ENCODE measurements at regions not wholly inside any gene's neighbourhood (a gene's known extent, or its start where the extent isn't known, plus 50 kb on each side); places are given as distances from the start of the nearest gene placed in this dataset.

DNA sequence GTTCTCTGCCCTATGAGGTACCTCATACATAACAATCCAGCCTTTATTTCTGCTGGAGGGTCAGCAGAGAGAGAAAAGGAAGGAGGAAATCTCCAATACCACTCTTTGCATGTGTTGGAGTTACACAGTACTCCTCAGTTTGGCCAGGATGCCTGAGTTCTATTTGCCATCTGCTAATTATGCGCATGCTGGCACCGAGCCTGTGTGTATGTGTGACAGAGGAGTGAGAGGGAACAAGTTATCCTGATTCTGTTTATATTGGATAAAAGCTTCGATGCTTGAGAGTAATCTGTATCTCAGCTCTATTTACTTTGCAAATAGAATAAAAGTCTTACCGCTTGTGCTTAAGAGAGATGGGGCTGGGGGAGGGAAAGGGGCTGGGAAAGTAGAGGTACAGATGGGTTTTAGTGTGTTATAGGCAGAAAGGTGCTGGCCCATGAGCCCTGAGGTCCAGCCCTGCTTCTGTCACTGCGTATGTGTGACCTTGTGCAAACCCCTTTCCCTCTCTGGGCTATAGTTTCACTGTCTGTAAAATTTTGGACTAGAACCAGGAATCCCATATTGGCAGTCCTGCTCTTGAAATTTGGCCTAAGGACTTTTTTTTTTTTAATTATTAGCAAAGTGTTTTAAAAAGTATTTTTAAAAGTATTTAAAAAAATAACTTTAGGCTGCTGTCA is 54.5 kb upstream of the PLXNA2 start:
- DNase-seq (ENCODE audit: low spot score): no peak

DNA sequence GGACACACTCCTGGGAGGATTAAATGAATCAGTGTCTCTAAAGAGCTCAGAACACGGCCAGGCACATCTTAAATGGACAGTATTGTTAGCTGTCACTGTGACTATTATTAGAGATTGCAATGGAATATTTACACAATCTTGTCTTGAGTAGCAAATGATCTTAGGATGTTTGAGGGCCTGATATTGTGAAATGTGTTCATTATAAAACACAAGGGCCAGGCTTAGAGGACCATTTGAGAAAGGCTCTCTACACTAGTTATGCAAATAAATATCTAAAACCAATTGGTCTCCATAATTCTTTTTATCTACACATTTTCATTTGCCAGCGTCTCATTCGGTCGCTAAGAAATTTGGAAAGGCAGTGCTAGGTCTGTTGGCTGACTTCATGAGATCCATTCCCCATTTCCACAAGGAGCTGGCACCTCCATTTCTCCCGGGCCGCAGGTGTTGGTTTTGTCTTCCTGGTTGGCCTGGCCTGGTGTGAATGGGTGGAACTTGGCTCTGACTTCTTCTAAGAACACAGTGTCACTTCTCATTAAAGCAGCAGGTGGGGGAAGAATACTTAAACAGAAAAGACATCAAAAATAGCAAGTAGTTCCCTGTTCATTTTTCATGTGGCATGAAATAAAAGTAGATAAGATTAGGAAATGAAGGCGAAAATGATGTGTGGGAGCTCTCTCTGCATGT is 56.0 kb upstream of the PLXNA2 start:
- no peak for DNase-seq (ENCODE audit: low spot score)

DNA sequence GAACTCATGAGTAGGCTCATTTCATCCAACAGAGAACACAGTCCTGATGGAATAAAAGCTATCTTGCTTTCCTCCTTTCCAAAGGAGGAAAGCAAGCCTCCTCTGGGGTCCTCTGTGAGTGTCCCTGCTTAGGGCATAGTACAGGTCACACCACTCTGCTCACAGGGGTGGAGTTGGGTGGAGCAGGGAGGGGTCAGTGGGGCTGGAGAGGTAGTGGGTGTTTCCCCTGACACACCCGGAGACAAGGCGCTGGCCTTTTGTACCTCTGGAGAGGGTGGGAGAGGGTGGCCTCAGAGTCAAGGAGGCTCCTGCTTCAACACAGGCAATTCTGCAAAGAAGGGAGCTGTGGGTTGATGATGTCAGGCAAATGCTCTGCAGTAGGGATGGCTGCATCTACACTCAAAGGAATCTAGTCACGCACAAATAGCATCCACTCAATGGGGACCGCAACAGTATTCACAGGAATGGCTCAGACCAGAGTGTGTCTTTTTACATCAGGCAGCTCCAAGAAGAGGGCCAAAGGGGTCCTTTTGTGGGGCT is 58.6 kb upstream of the PLXNA2 start:
- no peak for DNase-seq (ENCODE audit: low spot score)

DNA sequence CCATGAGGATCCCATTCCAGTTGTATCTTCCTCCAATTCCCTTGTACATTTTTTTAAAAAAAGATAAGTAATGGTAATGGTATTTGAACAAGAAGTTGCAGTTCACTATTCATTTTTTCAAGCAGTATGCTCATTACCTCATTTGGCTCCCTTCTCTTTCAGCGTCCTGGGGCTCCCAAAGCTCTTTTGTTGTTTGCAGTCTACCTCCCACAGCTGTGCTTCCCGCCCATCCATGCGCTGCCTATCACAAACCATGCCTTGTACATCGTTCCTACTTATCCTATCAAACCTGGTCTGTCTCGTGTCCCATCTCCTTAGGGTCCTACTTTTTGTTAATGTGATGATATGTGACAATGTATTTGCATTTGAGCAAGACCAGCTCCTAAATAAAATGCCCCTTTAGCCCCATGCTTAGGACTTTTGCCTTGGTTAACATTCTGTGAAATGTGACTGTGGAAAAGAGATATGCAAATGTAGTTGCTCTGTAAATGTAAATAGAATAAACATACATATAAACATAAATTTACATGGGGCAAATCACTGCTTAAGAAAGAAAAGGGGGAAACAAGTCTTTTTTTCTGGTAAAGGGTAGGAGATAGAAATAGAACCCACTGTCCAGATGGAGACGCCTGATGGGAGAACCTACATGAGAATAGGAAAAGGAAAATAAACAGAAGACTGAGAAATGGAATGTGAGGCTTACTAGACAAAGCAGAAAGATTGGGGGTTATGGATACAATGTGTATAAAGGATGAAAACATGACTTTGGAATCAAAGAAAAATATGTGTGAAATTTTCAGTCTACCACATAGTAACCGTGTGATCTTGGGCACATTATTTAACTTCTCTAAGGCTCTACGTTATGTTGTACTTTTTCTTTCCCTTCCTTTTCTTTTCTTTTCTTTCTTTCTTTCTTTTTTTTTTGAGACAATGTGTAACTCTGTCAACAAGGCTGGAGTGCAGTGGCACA is 59.8 kb upstream of the PLXNA2 start:
- DNase-seq (ENCODE audit: low spot score): no peak

DNA sequence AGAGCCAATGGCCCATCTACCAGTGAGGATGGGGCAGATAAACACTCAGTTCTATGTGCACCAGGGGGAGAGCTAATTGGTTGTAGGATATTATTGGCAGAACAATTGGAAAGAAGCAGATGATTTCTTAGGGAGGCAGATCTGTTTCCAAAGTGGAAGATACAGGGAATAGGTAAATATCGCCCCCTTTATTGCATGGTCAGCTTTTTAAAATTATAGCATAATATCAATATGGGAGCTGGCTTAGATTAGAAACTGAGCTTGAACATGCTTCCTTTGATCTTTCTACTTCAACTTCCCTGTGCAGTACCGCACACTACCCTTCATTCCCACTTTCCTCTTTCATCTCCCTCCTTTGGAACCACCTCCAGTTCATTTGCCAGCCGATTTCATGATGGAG is 64.0 kb upstream of the PLXNA2 start:
- DNase-seq (ENCODE audit: low spot score): no peak

DNA sequence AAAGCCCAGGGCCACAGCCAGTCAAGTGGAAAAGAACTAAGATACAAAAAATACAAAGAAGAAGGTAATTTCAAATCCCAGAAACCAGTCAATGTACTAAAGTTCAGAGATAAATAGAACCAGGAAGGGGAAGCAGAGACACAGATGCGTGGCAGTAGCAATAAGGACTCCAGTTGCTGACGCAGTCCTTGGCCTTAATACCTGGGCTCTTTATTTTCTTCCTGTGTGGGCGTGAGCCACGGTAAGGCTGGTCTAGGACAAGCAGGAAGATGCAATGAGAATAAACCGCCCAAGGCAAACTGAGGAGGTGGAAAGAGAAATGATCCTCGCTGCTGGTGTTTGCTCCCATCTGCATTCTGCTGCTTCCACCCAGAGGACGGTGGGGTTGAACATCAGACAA is 65.6 kb upstream of the PLXNA2 start:
- no peak for DNase-seq (ENCODE audit: low spot score)

DNA sequence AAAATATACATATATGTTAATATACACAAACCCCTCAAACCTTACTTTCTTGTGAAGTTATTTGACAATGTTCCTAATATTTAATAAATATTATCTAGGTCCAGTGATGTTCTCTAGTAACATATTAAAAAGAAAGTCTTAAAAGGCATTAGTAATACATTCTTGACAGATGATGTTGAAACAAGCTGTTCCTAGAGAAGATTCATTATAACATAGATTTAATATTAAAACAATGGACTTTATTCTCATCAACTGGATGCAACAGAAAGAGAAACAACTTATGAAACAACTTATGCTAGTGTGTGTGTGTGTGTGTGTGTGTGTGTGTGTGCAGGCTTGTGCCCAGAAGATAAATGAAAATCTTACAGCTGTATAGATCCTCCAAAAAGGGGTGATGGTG is 68.5 kb upstream of the PLXNA2 start:
- no peak for DNase-seq (ENCODE audit: low spot score)

DNA sequence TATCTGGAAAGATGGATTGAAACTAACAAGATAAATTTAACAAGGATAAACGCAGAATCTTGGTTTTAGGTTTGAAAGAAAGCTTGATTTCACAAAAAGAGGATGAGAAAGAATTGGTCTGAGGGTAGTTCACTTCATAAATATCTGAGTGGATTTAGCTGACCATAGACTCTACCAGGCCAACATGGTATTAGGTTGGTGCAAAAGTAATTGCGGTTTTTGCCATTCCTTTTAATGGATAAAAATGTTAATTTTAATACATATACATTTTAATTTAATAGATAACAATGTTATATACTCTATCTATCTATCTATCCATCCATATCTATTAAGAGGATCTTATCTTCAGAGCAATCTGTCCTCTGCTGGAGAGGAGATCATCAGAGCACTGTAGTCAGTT is 70.2 kb upstream of the PLXNA2 start:
- DNase-seq (ENCODE audit: low spot score): no peak

DNA sequence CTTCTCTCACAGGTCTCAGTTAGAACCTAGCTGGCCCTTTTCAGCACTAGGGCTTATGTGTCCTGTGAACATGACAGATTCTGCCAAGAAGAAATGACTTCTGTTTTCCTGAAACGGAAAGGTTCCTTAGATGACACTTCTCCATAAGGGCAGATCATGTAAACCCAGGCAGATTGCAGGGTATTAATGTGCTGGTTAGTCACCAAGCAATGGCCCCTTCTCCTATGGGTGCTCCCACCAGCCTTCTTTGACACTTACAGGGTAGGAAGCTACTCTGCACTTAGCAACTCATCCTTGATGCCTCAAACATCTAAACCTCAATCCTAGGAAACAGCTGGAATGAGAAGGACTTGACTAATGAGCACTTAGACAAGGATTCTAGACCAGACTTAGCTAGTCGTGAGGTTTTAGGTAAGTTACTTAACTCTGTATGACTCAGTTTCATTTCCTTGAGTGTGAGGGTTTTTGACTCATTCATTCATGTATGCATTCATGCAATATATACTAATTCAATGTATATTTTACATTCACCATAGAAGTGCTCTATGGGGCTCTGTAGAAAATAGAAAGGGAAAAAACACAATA is 74.1 kb upstream of the PLXNA2 start:
- no peak for DNase-seq (ENCODE audit: low spot score)

DNA sequence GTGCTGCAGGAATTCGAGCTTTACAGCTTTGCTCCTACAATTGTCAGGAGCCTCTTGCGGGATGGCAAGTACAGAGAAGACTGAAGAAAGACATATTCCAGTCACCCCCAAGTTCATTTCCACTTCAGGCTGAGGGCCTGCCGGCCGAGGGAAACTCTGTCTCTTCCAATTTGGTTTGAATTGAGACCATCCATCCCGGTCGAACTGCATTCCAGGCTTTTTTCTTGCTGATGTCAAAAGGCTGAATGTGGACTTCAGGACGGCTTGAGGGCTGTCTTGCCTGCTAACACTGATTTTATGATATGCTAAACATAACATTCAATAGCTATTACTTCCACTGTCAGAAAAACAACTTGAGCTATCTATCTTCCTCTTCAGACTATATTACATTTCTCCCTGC is 79.8 kb upstream of the PLXNA2 start:
- no peak for DNase-seq (ENCODE audit: low spot score)

DNA sequence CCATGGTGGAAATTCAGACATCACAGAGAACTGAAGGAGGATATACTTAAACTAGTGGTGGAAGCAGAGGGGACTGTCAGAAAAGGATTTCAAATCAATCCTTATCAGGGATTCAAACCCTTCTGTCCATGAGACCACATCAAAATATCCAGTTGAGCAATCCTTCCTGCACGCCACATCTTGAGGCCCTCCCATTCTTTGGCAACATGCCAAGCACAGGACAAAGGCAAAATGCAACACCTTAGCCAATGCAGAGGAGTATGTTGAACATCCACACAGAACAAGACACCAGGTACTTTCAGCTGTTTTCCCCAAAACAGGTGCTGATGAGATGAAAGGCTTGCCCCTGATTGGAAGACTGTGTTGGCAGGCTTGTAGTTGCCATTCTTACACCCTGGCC is 81.8 kb upstream of the PLXNA2 start:
- DNase-seq (ENCODE audit: low spot score): no peak

DNA sequence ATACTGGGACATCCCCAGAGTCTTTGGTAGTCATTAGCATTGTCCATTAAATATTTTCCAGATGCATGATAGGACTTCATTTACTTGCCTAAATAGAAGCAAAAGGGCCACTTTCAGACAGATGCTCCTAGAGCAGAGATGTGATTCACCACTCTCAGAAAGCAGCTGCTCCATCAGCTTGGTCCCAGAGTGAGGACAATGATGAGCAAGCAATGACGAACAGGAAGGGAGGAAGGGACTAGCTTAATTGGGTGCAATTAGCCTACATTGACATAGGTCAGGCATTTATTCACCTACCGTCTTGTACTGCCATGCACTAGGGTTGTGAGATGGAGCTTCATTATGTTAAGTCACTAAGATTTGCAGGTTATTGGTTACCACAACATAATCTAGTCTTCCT is 85.1 kb upstream of the PLXNA2 start:
- no peak for DNase-seq (ENCODE audit: low spot score)

DNA sequence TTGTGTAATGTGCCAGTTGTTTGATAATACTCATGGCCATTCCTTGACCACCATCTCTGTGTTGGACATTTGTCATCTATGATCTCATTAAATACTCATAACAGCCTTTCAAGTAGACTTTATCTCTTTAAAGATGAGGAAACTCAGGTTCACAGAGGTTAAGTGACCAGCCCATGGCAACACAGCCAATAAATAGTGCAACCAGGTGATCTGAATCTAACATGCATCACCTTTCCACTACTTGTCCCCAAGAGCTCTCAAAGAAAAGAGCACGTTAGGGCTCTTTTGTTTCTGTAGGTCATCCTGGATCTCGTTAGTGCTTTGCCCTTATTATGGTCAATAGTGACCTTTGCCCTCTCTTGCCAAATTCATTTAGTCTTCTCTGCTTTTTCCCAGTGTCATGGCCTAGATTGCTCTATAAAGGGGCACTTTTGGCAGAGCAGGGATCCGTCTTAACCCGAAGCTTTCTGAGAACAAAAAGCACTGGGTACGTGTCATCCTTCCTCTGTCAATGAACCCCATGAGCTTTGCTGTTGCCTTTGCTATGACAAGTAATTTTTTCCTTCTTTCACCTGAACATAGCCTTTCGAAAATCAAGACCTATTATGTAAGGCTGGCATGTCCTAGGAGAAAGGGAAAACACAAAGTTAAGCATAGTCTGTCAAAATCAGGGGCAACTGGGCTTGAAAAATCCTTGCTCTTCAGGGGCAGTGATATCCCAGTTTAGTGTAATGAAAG is 88.0 kb upstream of the PLXNA2 start:
- DNase-seq (ENCODE audit: low spot score): no peak

DNA sequence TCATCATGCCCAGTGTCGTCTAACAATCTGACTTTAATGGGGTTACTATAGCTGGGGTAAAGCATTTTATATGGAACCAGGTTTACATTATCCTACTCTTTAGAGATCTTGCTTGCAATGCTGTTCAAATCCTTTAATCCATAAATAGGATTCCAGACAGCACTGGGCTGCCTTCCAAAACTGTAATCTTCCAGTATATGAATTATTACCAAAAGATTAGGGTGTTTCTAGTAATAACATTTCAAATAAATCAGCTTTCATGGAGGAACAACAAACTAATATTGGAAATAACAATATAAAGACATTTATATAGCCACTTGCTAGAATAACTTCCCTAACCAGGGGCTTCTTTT is 88.6 kb upstream of the PLXNA2 start:
- no peak for DNase-seq (ENCODE audit: low spot score)

DNA sequence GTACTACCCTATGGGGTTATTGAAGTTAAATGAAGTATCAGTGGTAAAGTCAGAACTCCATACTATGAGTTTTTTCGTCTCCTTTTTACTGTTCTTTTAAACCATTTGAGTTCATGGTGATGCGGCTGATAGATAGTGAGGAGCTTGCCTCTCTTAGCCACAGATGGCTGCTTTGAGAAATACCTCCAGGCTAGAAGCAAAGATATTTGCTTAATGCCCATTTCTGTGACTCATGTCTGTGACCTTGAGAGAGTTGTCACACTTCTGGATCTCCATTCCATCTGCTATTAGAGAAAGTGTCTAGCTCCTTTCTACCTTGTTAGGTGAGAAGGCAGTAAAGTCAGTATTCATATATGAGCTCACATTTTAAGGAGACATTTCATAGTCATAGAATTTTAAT is 89.5 kb upstream of the PLXNA2 start:
- DNase-seq (ENCODE audit: low spot score): no peak

DNA sequence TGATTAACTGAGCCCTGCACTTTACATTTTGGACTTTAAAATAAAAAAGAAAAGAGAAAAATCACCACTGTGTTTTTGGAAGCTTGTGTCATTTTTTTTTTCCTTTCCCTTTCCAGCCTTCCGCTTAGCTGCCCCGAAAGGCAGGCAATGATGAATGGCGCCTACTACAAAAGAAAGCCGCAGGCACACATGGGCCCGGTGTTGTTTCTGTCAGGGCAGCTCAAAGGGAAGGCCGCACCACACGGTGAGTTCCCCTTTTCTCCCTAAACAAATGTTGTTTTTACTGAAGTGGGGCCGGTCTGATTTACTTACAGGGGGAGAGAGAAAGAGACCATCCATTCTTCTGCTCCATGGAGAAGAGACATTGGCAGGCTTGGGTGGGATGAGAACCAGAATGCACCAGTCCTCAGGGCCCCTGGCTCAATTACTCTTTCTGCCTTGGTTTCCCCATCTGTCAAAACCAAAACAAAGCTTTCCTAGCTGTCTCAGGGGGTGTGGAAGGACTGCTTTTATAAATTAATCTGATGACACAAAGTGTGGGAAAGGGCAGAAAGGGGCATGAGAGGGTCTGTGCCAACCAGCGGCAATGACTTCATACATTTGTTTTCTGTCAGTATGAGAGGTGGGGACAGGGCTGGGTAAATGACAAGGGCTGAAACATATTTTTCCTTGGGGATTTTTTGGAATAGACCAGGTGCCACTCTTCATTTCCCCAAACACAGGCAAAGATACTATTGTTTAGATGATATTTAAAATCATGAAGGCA is 91.4 kb upstream of the PLXNA2 start:
- DNase-seq (ENCODE audit: low spot score): no peak

DNA sequence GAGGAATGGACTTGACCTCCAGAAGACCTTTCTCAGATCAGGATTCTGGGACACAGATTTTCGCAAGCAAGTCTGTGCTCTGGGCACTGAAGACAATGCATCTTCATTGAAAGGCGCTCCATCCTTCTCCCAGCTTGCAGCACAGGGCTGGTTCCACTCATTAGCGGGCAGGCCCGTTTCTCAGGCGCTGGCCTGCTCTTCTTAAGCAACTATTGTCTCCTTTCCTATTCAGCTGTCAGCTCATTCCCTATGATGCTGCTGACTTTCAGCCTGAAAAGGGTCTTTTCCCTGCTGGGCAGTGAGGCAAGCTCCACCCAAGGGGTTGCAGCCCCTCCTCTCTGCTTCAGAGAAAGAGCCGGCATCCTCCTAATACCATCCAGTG is 91.9 kb upstream of the PLXNA2 start:
- no peak for DNase-seq (ENCODE audit: low spot score)

DNA sequence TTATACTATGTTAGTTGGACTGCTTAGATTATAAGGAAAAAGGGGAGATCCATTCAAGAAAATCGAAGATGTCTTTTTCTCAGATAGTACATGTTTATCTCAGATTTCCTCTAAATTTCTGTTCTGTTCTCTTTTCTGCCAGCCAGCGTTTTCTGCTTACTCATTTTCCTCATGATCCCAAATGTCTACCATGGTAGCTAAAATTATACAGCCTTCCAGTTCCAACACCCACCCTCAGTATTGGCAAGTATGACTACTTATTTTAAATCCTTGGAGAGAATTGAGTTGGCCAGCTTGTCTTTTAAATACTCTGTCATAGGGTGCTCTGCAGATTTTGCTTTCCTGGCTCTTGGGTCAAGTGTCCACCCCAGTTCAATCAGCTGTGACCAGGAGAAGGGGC is 95.7 kb upstream of the PLXNA2 start:
- DNase-seq (ENCODE audit: low spot score): no peak

DNA sequence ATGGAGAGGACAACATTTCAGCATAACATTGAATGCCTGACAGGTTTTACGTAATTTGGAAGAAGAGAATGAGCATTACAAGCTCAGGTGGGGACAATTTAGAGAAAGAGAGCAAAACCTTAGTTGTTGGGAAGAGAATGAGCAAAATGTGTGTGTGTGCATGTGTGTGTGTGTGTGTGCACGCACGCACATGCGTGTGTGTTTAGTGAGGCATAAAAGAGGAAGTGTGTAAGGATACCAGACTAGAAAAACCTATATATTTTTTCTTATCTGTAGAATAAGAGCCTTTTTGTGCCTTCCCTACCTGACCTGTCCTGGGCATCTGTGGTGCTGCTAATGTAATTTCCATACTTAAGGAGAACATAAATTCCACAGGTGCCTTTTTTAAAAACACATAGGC is 99.0 kb upstream of the PLXNA2 start:
- no peak for DNase-seq (ENCODE audit: low spot score)

DNA sequence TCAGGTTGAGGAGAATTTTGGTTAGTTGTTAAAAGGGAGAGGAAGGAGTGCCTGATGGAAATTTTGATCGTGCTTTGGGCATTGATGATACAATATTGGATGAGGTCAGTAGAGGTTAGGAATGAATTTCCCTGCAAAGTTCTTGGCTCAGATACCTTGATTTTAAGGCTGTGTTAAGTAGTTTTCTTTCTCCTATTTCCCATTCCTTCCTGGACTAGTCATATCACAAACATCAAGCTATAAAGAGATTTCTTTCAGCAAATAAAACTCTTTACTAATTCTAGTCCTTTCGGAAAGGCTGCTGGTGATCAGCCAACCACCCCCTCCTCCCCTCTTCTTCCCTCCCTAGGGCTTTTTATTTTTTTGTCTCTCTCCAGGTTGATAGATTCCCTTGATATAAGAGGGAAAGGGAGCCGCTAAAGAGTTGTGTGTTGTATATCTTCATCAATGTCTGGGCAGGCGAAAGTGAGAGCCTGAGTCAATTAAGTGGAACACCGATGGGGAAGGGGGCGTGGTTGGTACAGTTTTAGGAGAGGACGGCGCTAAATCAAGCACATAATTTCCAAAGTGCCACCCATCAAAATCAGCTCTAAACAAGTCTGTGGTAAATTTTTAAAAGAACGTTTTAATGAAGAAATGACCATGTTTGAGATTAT is 100.1 kb upstream of the PLXNA2 start:
- DNase-seq (ENCODE audit: low spot score): no peak
